ENCODE measurements at regions not wholly inside any gene's neighbourhood (a gene's known extent, or its start where the extent isn't known, plus 50 kb on each side); places are given as distances from the start of the nearest gene placed in this dataset.
"Not testable (repeated sequence)": the region's sequence is repeated elsewhere in the genome, so short reads cannot be mapped to it uniquely, and the experiment has no call there.

GRCh38 chr1:182191381-182192115 is 130.0 kb upstream of the ZNF648 start:
- DNase-seq, result no peak

- DNase-seq, result peak; percentile 88
Measured at GRCh38 chr1:182189535-182190066, 128.1 kb upstream of the ZNF648 start.

DNA sequence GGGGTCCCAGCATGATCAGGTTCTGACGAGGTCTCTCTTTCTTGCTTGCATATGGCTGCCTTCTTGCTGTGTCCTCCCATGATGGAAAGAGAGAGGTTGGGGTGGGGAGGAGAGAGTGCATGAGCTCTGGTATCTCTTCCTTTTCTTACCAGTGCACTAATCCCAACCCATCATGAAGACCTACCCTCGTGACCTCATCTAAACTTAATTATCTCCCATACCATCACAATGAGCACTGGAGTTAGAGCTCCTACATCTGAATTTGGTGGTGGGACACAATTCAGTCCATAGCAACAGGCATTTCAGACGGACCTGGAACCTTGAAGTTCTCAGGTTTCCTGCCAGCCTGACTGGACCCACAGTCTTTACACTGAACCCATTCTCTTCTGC is 125.2 kb upstream of the ZNF648 start:
- no peak for DNase-seq

GRCh38 chr1:182185842-182186756 is 124.6 kb upstream of the ZNF648 start:
- DNase-seq, result no peak

- no peak for DNase-seq
Measured at GRCh38 chr1:182185136-182185535, 123.6 kb upstream of the ZNF648 start.

DNA sequence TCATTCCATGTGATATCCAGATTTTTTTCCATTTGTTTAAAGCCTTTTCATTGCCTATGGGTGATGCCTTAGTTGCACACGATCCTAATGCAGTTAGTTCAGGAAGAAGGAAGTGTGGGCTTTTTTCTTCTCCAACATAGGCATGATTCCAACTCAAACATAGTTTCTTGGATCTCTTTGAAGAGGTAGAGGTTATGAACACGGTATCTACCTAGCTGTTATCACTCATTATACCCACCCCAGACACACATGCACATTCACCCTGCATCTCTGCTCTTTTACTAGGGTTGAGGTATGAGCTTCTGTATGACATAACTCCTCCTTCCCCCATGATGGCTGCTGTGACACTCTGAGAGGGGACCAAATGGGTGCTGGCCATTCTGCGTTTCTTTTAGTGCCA is 122.1 kb upstream of the ZNF648 start:
- DNase-seq, result no peak

DNA sequence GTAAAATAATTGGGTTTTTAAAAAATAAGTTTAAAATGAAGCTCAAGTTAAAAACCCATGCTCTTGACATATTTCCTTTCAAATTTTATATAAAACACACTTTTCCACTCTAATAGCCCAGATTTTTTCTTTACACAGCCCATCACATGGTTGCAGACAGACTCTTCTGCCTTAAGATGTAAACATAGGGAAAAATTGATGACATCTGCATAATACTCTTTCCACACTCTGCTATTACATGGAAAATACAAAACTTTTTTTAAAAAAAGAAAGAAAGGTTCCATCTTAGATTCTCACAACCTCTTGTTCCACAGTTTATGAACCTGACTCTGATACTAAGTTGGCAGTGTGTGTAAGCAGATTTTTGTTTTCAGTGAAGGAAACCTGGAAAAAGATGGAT is 120.8 kb upstream of the ZNF648 start:
- no peak for DNase-seq

GRCh38 chr1:182181167-182181572 is 119.7 kb upstream of the ZNF648 start:
- no peak for DNase-seq

GRCh38 chr1:182175361-182175931 is 113.9 kb upstream of the ZNF648 start:
- DNase-seq, result peak; percentile 100

DNA sequence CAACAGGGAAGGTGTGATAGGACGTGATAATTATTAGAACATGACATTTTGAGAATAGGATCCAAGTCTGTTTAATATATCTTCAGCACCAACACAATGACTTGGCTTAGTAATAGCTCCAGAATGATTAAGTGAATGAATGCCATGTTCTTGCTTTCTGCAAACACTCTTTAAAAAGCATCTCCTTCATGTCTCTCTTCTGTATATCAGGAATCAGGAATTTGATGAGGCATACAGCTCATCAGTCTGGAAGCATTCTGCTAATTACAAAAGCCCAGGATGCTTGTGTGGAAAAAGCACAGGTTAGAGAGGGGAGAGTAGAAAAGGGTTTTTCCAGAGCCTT is 113.0 kb upstream of the ZNF648 start:
- no peak for DNase-seq

- DNase-seq, result no peak
Measured at GRCh38 chr1:182173808-182174512, 112.4 kb upstream of the ZNF648 start.

DNA sequence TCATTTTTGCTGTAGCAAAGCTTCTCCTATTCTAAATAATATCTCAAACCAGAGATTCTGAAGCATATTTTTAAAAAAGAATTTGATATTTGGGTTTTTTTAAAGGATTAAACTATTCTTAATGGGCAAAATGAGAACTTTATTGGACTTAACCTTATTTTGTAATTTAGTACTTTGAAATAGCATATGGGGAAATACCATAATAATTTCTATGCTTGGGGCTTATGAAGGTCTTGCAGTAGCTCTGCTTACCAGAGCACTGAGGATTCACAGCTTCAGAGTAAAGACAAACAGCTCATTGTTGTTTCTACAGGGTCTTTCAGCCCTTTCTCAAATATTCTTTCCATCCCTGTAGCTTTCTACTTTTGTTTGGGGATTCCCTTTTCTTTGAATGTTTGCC is 111.2 kb upstream of the ZNF648 start:
- DNase-seq, result no peak

DNA sequence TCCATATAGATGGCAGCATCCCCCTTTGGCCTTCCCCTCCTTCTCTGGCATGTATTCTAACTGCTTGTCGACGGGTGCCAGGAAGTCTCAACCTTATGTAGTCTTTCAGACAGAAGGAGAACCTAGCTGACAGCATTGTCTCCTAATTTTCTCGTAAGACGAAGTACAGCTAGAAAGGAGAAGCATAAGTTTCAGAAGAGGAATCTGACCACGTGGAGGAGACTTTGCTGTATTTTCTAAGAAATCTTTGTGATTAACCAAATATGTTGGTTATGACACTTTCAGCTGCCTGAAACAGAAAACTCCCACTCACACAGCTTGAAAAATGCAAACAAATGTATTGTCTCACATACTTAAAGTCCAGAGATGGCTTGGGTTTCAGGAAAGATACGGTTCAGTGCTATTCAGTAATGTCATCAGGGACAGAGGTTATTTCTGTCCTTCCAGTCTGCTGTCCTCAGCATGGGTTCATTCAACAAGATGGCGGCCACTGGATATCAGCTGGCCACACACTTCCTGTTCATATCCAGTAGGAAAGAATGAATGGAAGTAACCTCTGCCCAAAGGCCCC is 109.5 kb upstream of the ZNF648 start:
- no peak for DNase-seq

- DNase-seq, result no peak
Measured at GRCh38 chr1:182169203-182169602, 107.7 kb upstream of the ZNF648 start.

GRCh38 chr1:182166750-182167149 is 105.2 kb upstream of the ZNF648 start:
- no peak for DNase-seq

DNA sequence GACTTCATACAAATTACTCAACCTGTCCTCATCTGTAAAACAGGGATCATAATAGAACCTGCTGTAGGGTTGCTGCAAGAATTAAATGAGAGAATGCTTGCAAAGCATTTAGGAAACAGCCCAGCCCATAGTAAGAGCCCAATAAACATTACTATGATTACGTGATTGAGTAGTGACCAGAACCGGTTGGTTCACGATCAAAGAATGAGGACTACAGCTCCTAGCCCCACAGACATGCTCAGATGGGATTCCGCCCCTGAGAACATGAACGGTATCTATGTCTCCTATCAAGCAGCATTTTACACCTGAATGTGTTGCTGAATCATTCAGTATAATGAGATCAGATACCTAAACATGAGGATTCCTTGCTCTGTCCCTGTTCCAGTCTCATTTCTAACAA is 104.8 kb upstream of the ZNF648 start:
- DNase-seq, result no peak

- no peak for DNase-seq
Measured at GRCh38 chr1:182164273-182164672, 102.8 kb upstream of the ZNF648 start.

GRCh38 chr1:182163821-182164223 is 102.3 kb upstream of the ZNF648 start:
- no peak for DNase-seq

DNA sequence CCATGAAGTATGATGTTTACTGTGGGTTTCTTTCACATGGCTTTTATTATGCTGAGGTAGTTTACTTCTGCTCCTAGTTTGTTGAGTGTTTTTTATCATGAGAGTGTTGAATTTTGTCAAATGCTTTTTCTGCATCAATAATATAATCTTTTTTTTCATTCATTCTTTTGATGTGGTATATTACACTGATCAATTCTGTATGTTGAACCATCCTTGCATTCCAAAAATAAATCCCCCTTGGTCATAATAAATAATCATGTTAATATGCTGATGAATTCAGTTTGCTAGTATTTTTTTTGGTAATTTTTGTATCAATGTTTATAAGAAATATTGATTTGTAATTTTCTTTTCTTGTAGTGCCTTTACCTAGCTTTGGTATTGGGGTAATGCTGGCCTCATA is 97.9 kb upstream of the ZNF648 start:
- DNase-seq, result no peak

GRCh38 chr1:182157187-182157586 is 95.7 kb upstream of the ZNF648 start:
- DNase-seq, result no peak

DNA sequence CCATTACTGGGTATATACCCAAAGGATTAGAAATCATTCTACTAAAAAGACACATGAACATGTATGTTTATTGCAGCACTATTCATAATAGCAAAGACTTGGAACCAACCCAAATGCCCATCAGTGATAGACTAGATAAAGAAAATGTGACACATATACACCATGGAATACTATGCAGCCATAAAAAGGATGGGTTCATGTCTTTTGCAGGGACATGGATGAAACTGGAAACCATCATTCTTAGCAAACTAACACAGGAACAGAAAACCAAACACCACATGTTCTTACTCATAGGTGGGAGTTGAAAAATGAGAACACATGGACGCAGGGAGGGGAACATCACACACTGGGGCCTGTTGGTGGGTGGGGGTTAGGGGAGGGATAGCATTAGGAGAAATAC is 92.9 kb upstream of the ZNF648 start:
- not testable (repeated sequence) for DNase-seq

GRCh38 chr1:182149411-182149965 is 88.0 kb upstream of the ZNF648 start:
- DNase-seq, result no peak
